H7 (cell line): ENCODE measurements at regions not wholly inside any gene's neighbourhood (a gene's known extent, or its start where the extent isn't known, plus 50 kb on each side); places are given as distances from the start of the nearest gene placed in this dataset.
"Not testable (repeated sequence)": the region's sequence is repeated elsewhere in the genome, so short reads cannot be mapped to it uniquely, and the experiment has no call there.

Source experiments
- DNase-seq: peaks from one replicate; pipeline ENCODE4 v3.0.0; 2012
- H3K27me3 ChIP-seq: 2 replicates; pipeline ENCODE4 v1.6.0; 2011; ENCODE audit warnings: mild to moderate bottlenecking, low read length; ENCODE audit not compliant: control insufficient read depth, insufficient read depth
- H3K36me3 ChIP-seq: replicated peaks from 2 replicates; pipeline ENCODE4 v1.5.1; 2011; ENCODE audit warnings: low read length; ENCODE audit not compliant: control insufficient read depth, insufficient read depth
- H3K4me3 ChIP-seq: 2 replicates; pipeline ENCODE4 v1.5.1; 2011; ENCODE audit warnings: low read depth, mild to moderate bottlenecking, control low read depth, low read length, moderate library complexity; ENCODE audit not compliant: insufficient read depth

- DNase-seq = no peak
- Histone ChIP-seq H3K36me3 (no peaks in the 10 kb centered on the region), H3K27me3 (no peaks in the 10 kb centered on the region), H3K4me3 (no peak overlapping the region)
Measured at GRCh38 chr6:4268171-4268570, 132.8 kb upstream of the ECI2 start.

GRCh38 chr6:4265740-4266139 is 130.4 kb upstream of the ECI2 start:
- DNase-seq = no peak
- no peak overlapping the region for H3K4me3 ChIP-seq

DNA sequence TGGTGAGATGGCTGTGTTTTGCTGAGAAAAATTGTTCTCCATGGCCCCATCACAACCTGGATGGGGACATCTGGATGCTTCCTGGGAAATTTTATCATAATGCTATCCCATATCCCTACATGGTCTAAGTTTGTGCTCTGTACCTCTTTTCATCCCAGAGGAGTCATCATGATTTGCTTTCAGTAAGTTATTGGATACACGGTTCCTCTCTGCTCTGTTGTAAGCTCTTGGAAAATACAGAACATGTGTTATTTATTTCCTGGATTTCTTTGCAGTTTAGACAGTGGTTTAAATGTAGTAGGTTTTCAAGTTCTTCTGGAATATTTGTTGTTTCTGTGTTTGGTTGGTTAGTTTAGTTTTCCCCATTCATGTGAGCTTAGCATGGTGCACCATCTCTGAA is 129.2 kb upstream of the ECI2 start:
- Histone ChIP-seq H3K4me3 (no peak overlapping the region), H3K36me3 (no peaks in the 10 kb centered on the region), H3K27me3 (no peaks in the 10 kb centered on the region)
- DNase-seq = no peak

More at GRCh38 chr6:4265740-4266139, 130.4 kb upstream of the ECI2 start:
- Histone ChIP-seq H3K36me3 (no peaks in the 10 kb centered on the region), H3K27me3 (no peaks in the 10 kb centered on the region)

- DNase-seq = no peak
- no peak overlapping the region for H3K4me3 ChIP-seq
- H3K27me3 ChIP-seq = no peaks in the 10 kb centered on the region
- no peaks in the 10 kb centered on the region for H3K36me3 ChIP-seq
Measured at GRCh38 chr6:4264081-4264480, 128.7 kb upstream of the ECI2 start.

DNA sequence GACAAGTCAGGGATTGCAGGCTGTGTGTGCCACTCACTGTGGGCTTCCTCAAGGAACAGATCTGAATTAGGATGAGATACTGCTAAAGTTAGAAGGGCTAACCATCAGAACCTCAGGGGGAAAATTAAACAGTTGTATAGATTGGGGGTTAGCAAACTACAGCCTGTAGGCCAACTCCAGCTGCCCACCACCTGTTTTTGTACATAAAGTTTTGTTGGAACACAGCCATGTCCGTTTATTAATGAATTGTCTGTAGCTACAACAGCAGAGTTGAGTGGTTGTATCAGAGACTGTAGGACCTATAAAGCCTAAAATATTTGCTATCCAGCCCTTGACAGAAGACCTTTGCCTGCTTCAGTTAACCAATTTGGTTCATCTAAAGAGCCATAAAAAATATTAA is 127.2 kb upstream of the ECI2 start:
- Histone ChIP-seq H3K36me3 (no peaks in the 10 kb centered on the region), H3K4me3 (no peak overlapping the region), H3K27me3 (no peaks in the 10 kb centered on the region)
- DNase-seq = no peak

DNA sequence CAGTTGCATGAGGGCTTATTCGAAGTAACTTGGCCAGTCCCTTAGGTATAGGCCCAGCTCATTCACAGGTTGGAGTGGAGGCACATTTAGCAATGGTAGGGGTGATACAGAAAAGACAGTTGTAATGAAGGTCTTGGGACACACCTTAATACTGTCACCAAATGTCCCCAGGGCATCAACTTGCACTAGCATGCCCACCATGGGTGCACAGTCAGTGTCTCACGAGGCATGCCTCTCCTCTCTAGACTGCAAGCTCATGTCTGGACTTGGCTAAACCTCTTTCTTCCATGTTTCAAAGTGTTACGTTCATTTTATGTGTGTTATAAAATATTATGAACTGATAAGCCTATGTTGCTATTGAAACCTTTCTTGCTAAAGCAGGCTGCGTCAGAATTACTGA is 124.0 kb upstream of the ECI2 start:
- DNase-seq = no peak
- H3K4me3 ChIP-seq = no peak overlapping the region
- no peaks in the 10 kb centered on the region for H3K27me3 ChIP-seq
- no peaks in the 10 kb centered on the region for H3K36me3 ChIP-seq

DNA sequence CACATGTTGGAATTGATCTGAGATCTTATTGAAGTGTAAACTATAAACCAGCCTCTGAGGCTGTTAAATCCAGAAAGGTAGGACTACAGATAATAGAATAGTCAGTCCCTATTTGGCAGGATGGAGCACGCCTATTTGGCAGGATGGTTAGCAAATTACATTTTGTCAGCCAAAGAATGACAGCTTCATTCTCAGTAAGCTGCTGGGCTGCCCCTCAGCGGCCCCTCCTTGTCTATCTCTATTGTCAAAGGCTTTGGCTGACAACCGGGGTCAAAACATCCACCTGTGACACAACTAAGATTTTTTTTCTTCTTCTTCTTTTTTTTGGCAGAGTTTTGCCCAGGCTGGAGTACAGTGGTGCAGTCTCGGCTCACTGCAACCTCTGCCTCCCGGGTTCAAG is 123.4 kb upstream of the ECI2 start:
- H3K27me3 ChIP-seq = no peaks in the 10 kb centered on the region
- no peak overlapping the region for H3K4me3 ChIP-seq
- no peaks in the 10 kb centered on the region for H3K36me3 ChIP-seq
- DNase-seq = no peak

DNA sequence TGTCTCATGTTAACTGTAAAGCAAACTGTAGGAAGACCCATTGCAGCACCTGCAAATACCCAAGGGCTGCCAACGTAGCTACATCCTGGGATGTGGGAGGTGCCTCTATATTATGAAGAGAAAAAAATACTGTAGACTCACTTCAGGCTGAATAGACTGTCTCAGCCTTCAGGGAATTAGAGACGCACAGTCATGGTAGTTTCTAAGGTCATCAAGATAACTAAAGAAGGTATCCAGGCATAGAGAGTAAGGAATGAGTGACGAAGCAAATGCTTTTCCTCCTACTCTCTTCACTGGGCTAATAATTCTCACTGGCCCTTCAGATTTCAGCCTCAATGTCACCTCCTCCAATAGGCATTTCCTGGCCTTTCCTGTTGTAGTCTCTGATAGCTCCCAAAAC is 121.6 kb upstream of the ECI2 start:
- Histone ChIP-seq H3K36me3 (no peaks in the 10 kb centered on the region), H3K27me3 (no peaks in the 10 kb centered on the region), H3K4me3 (no peak overlapping the region)
- DNase-seq = no peak

DNA sequence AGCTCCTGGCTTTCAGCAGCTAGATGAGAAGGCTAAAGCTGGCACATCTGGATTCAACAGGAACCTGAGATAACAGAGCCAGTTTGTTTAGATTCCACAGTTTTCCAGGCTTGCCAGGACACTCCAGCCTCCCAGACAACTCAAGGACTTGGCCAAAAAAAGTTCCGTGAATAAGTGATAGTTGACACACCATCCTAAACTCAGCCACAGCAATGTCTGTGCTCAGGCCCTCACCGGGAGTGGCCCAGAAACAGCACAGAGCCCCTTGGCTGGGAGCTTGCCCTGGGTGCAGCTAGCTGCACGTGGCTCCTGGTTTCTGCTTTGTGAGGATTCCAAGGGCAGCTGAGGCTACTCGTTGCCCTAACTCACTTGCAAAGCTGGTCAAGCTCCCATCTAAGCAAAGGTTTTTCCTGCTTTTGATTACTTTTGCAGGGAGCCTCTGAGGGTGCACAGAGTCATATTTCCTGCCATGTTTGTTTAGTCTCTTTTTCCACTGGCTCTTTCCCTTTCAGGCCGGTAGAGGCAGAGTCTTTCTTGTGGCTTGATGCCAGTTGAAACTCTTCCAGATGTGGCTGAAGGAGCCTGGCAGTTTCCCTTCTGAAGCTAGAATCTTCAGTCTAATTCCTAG is 118.3 kb upstream of the ECI2 start:
- H3K4me3 ChIP-seq = no peak overlapping the region
- no peaks in the 10 kb centered on the region for H3K36me3 ChIP-seq
- no peaks in the 10 kb centered on the region for H3K27me3 ChIP-seq
- DNase-seq = no peak

DNA sequence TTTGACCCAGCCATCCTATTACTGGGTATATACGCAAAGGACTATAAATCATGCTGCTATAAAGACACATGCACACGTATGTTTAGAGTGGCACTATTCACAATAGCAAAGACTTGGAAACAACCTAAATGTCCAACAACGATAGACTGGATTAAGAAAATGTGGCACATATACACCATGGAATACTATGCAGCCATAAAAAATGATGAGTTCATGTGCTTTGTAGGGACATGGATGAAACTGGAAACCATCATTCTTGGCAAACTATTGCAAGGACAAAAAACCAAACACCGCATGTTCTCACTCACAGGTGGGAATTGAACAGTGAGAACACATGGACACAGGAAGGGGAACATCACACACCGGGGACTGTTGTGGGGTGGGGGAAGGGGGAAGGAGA is 117.1 kb upstream of the ECI2 start:
- H3K27me3 ChIP-seq, H3K36me3 ChIP-seq, DNase-seq, H3K4me3 ChIP-seq: not testable (repeated sequence)

- DNase-seq = no peak
- Histone ChIP-seq H3K27me3 (no peaks in the 10 kb centered on the region), H3K4me3 (no peak overlapping the region), H3K36me3 (no peaks in the 10 kb centered on the region)
Measured at GRCh38 chr6:4250645-4251044, 115.3 kb upstream of the ECI2 start.

- not testable (repeated sequence) for H3K4me3 ChIP-seq, H3K36me3 ChIP-seq, DNase-seq, H3K27me3 ChIP-seq
Measured at GRCh38 chr6:4243832-4244231, 108.5 kb upstream of the ECI2 start.

- H3K36me3 ChIP-seq = no peaks in the 10 kb centered on the region
- no peak for DNase-seq
- H3K27me3 ChIP-seq = no peaks in the 10 kb centered on the region
- H3K4me3 ChIP-seq = no peak overlapping the region
Measured at GRCh38 chr6:4243237-4243636, 107.9 kb upstream of the ECI2 start.

- DNase-seq = no peak
- Histone ChIP-seq H3K4me3 (no peak overlapping the region), H3K36me3 (no peaks in the 10 kb centered on the region), H3K27me3 (no peaks in the 10 kb centered on the region)
Measured at GRCh38 chr6:4242601-4243000, 107.2 kb upstream of the ECI2 start.

GRCh38 chr6:4240148-4240547 is 104.8 kb upstream of the ECI2 start:
- no peak for DNase-seq
- H3K36me3 ChIP-seq = no peaks in the 10 kb centered on the region
- no peak overlapping the region for H3K4me3 ChIP-seq
- no peaks in the 10 kb centered on the region for H3K27me3 ChIP-seq
